ENCODE measurements at regions not wholly inside any gene's neighbourhood (a gene's known extent, or its start where the extent isn't known, plus 50 kb on each side); places are given as distances from the start of the nearest gene placed in this dataset.

- ChIA-PET CTCF (ENCODE audit: low intra/inter-chr PET ratio, low total read pairs) (no interaction called here), POLR2A (no interaction called here)
- H3K79me2 ChIP-seq (ENCODE audit: insufficient read depth, low read length), result no peaks in the 10 kb centered on the region
- H3K36me3 ChIP-seq (replicated peaks in 1 of 2; ENCODE audit: control insufficient read depth in 1 of 2, insufficient read depth in 2 of 2, low read length in 2 of 2), result no peaks in the 10 kb centered on the region
- H3K27ac ChIP-seq (ENCODE audit: extremely low read length, insufficient read depth, low read length), result no peak overlapping the region
- DNase-seq (ENCODE audit: low spot score) (no peak), FAIRE-seq (no peak), ATAC-seq (no peak)
- TF ChIP-seq SIN3A (IDR thresholded peaks at IDR 0.05; ENCODE audit: borderline replicate concordance, low read depth, low read length) (no peak), MAF1 (CRISPR knock-in tag; IDR thresholded peaks at IDR 0.05; ENCODE audit: borderline replicate concordance) (no peak), ZNF333 (CRISPR knock-in tag; IDR thresholded peaks at IDR 0.05; ENCODE audit: borderline replicate concordance) (no peak), ZNF510 (CRISPR knock-in tag; IDR thresholded peaks at IDR 0.05; ENCODE audit: low read depth) (no peak), MXD4 (CRISPR knock-in tag; IDR thresholded peaks at IDR 0.05) (no peak), IKZF4 (CRISPR knock-in tag; IDR thresholded peaks at IDR 0.05; ENCODE audit: borderline replicate concordance, low read depth, not compliant biosample characterization) (no peak), TAF1 (CRISPR knock-in tag; IDR thresholded peaks at IDR 0.05) (no peak), ZNF615 (CRISPR knock-in tag; IDR thresholded peaks at IDR 0.05; ENCODE audit: borderline replicate concordance) (no peak), ZUFSP (CRISPR knock-in tag; IDR thresholded peaks at IDR 0.05; ENCODE audit: borderline replicate concordance) (no peak), PAWR (CRISPR knock-in tag; IDR thresholded peaks at IDR 0.05; ENCODE audit: borderline replicate concordance) (no peak), FUBP1 (CRISPR knock-in tag; IDR thresholded peaks at IDR 0.05; ENCODE audit: borderline replicate concordance) (no peak)
- H2AFZ ChIP-seq (ENCODE audit: low read length), result no peak overlapping the region
- H3K4me3 ChIP-seq (replicated peaks in 1 of 3; ENCODE audit: insufficient read depth in 1 of 3, low read depth in 2 of 3, low read length in 3 of 3), result no peak overlapping the region
- intact Hi-C loops (cut with micrococcal nuclease; ENCODE audit: unreplicated experiment) (no loop called here), in situ Hi-C loops (cut with HindIII; ENCODE audit: extremely low pct_ligation_motif_present, low pct_unique_long_range_greater_than_20kb) (no loop called here)
- BruUV-seq (replicated peaks), result no TSS peak
- no peak overlapping the region for H3K4me2 ChIP-seq (ENCODE audit: low read depth, low read length)
- no peaks in the 10 kb centered on the region for H3K9me3 ChIP-seq (ENCODE audit: low read length)
- no peaks in the 10 kb centered on the region for H4K20me1 ChIP-seq (ENCODE audit: insufficient read depth, low read length)
- H3K4me1 ChIP-seq (ENCODE audit: insufficient read depth, low read length), result no peaks in the 10 kb centered on the region
- no peak overlapping the region for H3K9ac ChIP-seq (ENCODE audit: insufficient read depth, low read depth, low read length)
- H3K27me3 ChIP-seq (ENCODE audit: control insufficient read depth in 1 of 2, insufficient read depth in 2 of 2, low read length in 2 of 2), result no peaks in the 10 kb centered on the region
- 0% methylated on average over 3 of the region's 3 CpGs for WGBS (ENCODE audit: low lambda C conversion rate)
Observed at GRCh38 chr9:27817747-27818146, 244.5 kb upstream of the C9orf72 start.
